Activated CD4-positive, alpha-beta T cell treated with anti-CD3 and anti-CD28 coated beads for 1 hour (primary cell): ENCODE measurements at regions not wholly inside any gene's neighbourhood (a gene's known extent, or its start where the extent isn't known, plus 50 kb on each side); places are given as distances from the start of the nearest gene placed in this dataset.

Experiments
- DNase-seq: peaks from one replicate; pipeline ENCODE4 v3.0.0-alpha.2; 2020

GRCh38 chr2:234763002-234763873, 188.6 kb upstream of the SH3BP4 start:
- no peak for DNase-seq

GRCh38 chr2:234761910-234762309, 189.9 kb upstream of the SH3BP4 start:
- no peak for DNase-seq

- no peak for DNase-seq
These were observed 197.7 kb upstream of the SH3BP4 start for GRCh38 chr2:234754126-234754525.

GRCh38 chr2:234753701-234754100, 198.1 kb upstream of the SH3BP4 start:
- no peak for DNase-seq

- no peak for DNase-seq
These were observed 198.9 kb upstream of the SH3BP4 start for GRCh38 chr2:234752966-234753365.

- no peak for DNase-seq
These were observed 200.4 kb upstream of the SH3BP4 start for GRCh38 chr2:234751275-234751973.

- DNase-seq: no peak
These were observed 203.8 kb upstream of the SH3BP4 start for GRCh38 chr2:234747833-234748559.

GRCh38 chr2:234747032-234747431, 204.8 kb upstream of the SH3BP4 start:
- DNase-seq: no peak

GRCh38 chr2:234745347-234745746, 206.5 kb upstream of the SH3BP4 start:
- DNase-seq: no peak

- DNase-seq: no peak
These were observed 209.8 kb upstream of the SH3BP4 start for GRCh38 chr2:234741976-234742375.

- DNase-seq: no peak
These were observed 212.8 kb upstream of the SH3BP4 start for GRCh38 chr2:234739061-234739460.

- DNase-seq: no peak
These were observed 216.0 kb upstream of the SH3BP4 start for GRCh38 chr2:234735829-234736228.

GRCh38 chr2:234733795-234734600, 217.8 kb upstream of the SH3BP4 start:
- no peak for DNase-seq

- DNase-seq: no peak
These were observed 218.7 kb upstream of the SH3BP4 start for GRCh38 chr2:234733093-234733489.

GRCh38 chr2:234732404-234733092, 219.3 kb upstream of the SH3BP4 start:
- DNase-seq: no peak

GRCh38 chr2:234731236-234731635, 220.6 kb upstream of the SH3BP4 start:
- no peak for DNase-seq

GRCh38 chr2:234730066-234730640, 221.7 kb upstream of the SH3BP4 start:
- DNase-seq: no peak

GRCh38 chr2:234725528-234726264, 226.1 kb upstream of the SH3BP4 start:
- DNase-seq: no peak

GRCh38 chr2:234724850-234725249, 227.0 kb upstream of the SH3BP4 start:
- no peak for DNase-seq

GRCh38 chr2:234723400-234723799, 226.5 kb upstream of the ARL4C start:
- no peak for DNase-seq

- no peak for DNase-seq
These were observed 225.3 kb upstream of the ARL4C start for GRCh38 chr2:234722176-234722575.
